Non-pigmented ciliary epithelial cell (primary cell): ENCODE measurements at regions not wholly inside any gene's neighbourhood (a gene's known extent, or its start where the extent isn't known, plus 50 kb on each side); places are given as distances from the start of the nearest gene placed in this dataset.

Experiments used
- DNase-seq: peaks from one replicate; pipeline ENCODE4 v3.0.0-alpha.2; 2010; ENCODE audit warnings: low read depth

DNA sequence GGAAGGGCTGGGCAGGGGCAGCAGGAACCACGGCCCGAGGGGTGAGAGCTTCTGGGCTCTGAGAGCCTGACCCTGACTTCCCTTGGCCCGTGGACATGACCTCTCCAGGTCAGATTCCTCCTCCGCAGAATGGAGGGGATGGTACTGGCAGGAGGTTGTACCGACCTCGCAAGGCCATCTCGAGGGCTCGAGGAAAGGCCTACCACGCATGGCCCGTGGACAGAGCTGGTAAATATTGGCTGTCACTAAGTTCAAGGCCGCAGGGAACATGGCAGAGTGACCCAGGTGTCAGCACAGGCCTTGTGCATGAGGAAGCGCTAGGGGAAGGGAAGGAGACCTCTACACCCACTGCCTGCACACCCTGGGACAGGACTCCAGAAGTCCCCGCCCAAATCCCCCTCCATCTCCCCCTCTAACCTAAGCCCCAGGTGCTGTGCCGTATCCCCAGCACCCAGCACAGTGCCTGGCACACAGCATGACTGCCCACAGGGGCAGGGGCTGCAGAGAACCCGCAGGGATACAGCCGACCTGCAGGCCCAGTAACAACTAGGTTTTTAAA, 54.9 kb upstream of the PPP2R5C start:
- DNase-seq: no peak

DNA sequence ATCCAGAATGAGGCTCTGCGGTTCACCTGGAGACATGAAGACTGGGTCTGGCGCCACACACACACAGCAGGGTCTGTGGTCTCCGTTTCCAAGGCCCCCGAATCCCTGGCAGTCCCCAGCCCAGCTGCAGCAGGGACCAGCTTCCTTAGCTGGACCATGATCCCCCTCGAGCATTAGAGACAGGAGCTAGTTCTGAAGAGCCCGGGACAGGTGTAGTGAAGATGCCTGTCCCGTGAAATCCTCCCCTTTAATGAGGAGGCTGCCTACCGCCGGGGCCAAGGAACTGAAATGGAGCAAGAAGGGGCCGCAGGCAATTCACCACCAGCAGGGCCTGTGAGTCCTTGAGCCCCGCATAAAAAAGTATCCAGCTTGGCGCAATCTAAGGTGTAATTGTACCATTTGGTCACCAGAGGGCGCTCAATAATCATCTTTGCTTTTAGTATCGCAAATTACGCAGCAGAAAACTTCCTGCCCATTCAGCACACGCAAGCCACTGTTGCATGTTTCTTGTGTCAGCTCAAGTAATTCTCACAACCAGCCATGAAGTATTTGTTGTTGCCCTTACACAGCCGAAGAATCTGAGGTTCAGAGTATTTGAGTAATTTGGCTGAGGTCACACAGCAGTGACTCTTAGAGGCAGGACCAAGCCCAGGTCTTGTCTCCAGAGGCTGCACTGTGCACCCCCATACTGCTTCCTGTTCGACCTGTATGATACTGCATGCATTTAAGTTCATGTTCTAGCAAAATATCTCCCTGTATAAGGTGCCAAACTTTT, 54.3 kb upstream of the PPP2R5C start:
- peak; percentile 56 for DNase-seq

DNA sequence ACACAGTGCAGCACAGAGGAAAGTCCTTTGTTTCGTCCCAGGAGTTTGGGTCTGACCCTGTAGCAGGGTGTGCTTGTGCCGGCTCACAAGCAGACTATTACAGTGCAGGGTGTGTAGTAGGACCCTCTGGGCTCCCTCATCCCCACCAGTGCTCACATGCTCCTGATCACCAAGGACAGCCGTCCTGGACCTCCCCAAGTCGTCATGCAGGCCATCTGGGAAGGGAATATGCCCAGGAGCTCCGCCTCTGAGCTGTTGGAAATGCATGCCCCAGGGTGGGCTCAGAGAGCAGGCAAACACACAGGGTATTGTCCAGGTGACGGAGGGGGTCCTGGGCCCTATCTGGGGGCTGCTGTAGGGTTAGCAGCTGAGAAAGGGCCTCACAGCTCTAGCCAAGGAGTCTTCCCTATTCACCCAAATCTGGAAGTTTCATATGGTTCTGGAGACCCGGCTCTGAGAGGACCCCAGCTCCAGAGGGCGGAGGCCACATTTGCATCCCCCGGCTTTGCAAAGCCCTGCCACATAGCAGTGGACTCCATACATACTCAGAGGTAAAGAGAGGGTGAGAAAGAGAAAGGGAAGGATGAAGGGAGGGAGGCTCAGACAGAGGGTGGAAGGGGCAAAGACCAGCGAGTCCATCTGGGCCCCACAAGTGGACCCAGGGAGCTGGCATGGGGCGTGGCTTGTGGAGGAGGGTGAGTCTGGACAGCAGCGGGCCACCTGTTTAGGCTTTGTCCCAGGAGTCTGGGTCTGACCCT, 53.5 kb upstream of the PPP2R5C start:
- no peak for DNase-seq

DNA sequence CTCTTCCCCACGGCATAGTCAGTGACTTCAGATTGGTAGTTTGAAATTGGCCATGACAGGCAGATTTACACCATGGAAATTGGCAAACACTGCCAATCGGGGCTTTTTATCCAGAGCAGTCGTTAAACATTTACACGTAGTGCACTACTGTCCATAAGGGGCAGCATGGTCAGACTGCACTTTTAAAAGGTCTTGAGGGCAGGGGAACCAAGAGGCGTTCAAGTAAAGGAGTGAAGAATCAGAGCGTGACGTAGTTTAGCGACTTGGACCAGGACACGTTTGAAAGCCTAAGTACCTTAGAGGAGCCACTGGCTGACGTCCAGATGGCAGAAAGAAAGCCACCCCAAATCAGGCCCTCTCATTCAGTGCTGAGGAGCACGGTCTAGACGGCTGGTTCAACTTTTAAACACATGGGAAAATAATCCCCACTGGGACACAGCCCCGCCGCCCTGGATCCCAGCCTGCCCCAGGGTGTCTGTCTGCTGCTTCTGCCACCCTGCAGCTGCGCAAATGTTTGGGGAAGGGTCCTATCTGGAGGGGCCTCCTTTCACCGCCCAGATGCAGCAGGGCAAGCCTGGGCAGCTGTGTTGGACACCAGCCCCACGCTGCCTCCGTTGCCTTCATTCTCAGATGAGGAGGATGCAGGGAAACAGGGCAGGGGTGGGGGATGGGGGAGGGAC, 52.5 kb upstream of the PPP2R5C start:
- DNase-seq: no peak

DNA sequence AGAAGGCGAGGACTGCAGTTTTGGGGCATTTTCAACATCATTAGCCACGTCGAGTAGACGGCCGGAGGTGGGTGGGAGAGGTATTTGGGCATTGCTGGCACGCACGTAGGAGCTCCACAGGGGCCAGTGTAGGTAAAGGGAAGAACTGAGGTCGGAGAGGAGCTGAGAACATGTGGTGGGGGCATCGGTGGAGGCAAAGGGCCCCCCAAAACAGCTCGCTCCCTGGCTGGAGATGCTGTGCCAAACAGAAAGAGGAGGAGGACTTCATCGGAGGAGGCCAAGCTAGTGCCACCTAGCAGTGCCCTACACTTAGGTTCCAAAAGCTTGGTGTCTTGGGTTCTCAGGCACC, 52.0 kb upstream of the PPP2R5C start:
- no peak for DNase-seq

DNA sequence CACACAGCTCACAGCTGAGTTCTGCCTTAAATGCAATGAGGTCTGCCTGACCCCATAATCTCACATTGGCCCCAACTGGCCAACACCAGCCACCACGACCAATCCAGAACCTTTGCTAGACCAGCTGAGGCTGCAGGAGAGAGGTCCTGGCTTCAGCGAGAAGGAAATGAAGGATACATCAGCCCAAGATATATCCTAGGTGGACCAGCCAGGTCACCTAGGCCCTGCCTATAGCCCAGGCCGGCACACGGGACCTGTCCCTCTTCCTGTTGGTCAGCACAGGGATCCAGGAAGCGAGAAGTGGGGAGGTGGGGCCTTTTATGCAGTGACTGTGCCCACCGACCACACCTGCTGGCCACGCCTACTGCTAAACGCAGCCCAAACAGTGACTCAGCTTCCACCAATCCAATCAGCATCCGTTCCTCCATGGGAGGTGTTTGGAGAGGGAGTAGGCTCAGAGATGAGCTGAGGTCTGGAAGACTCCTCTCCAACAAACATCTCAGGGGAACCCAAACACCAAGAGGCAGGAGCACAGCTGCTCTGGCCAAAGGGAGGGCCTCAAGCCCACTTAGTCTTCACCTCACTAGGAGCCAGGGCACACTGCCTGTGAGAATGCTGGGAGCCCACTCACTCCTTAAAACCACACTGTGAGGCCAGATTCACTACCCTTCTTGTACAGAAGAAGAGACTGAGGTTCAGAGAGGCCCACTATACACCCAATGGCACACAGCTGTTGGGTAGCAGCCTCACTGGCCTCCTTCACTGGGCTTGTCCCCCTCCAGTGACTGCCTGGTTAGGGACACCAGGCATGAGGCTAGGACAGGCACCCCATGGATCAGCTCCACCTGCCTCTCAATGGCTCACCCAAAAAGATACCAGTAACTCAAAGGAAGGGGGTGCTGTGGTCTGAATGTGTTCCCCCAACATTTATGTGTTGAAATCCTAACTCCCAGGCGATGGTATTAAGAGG, 51.3 kb upstream of the PPP2R5C start:
- DNase-seq: no peak

DNA sequence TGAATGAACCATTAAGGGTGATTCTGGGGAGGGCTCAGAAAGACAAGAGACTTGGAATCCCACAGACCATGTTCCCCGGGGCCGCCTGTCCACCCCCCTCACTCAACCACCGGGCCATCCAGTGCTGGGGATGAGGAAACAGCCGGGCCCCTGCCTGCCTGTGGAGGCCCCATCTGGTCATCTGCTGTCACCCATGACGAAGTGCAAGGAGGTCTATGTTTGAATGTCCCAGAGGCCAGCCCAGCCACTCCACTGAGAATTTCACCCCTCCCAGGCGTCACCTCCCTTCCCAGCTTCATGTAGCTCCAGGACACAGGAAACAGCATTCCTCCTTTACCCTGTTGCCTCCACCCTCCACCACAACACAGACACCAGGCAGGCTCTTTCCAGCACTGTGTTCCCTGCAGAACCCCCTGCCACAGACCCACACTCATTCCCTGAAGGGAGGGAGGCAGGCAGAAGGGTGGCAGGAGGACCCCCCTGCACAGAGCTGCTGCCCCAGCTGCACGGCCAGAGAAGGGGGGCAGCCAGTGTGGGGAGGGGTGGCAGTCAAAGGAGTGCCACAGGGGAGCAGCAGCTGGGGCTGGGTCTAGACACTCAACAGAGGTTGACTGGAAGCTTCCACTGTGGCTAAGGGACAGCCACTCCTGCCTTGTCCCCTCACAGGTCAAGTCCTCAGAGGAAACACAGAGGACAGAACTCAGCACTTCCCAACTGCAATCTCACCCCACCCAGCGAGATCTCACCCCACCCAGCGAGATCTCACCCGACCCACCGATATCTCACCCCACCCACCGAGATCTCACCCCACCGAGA, 50.3 kb upstream of the PPP2R5C start:
- no peak for DNase-seq
